ENCODE measurements at regions not wholly inside any gene's neighbourhood (a gene's known extent, or its start where the extent isn't known, plus 50 kb on each side); places are given as distances from the start of the nearest gene placed in this dataset.

GRCh38 chr6:40972190-40972589 is 66.8 kb downstream of the UNC5CL start:
- no peak overlapping the region for H2AFZ ChIP-seq (ENCODE audit: low read depth, low read length, poor library complexity, severe bottlenecking)
- no peaks in the 10 kb centered on the region for H3K9me2 ChIP-seq (ENCODE audit: insufficient read depth)
- ChIA-PET RAD21 (ENCODE audit: low non-redundant PET in 1 of 2, low total read pairs in 2 of 2, uncharacterized antibody in 2 of 2, unreplicated experiment in 2 of 2) (no interaction called here), CTCF (no interaction called here), POLR2A (no interaction called here)
- no peaks in the 10 kb centered on the region for H4K20me1 ChIP-seq (ENCODE audit: insufficient read depth)
- TF ChIP-seq, protein P1, sequence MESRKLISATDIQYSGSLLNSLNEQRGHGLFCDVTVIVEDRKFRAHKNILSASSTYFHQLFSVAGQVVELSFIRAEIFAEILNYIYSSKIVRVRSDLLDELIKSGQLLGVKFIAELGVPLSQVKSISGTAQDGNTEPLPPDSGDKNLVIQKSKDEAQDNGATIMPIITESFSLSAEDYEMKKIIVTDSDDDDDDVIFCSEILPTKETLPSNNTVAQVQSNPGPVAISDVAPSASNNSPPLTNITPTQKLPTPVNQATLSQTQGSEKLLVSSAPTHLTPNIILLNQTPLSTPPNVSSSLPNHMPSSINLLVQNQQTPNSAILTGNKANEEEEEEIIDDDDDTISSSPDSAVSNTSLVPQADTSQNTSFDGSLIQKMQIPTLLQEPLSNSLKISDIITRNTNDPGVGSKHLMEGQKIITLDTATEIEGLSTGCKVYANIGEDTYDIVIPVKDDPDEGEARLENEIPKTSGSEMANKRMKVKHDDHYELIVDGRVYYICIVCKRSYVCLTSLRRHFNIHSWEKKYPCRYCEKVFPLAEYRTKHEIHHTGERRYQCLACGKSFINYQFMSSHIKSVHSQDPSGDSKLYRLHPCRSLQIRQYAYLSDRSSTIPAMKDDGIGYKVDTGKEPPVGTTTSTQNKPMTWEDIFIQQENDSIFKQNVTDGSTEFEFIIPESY (IDR thresholded peaks at IDR 0.05; ENCODE audit: extremely low read depth, insufficient replicate concordance, low read length): no peak
- TF ChIP-seq EZH2phosphoT487 (IDR thresholded peaks at IDR 0.05; ENCODE audit: borderline replicate concordance) (no peak), CEBPB (IDR thresholded peaks at IDR 0.05; ENCODE audit: low read depth) (no peak), POLR2A (IDR thresholded peaks at IDR 0.05; ENCODE audit: borderline replicate concordance, extremely low read depth, insufficient read depth, insufficient read length) (no peak), JUND (IDR thresholded peaks at IDR 0.05) (no peak)
- TF ChIP-seq, protein P2, sequence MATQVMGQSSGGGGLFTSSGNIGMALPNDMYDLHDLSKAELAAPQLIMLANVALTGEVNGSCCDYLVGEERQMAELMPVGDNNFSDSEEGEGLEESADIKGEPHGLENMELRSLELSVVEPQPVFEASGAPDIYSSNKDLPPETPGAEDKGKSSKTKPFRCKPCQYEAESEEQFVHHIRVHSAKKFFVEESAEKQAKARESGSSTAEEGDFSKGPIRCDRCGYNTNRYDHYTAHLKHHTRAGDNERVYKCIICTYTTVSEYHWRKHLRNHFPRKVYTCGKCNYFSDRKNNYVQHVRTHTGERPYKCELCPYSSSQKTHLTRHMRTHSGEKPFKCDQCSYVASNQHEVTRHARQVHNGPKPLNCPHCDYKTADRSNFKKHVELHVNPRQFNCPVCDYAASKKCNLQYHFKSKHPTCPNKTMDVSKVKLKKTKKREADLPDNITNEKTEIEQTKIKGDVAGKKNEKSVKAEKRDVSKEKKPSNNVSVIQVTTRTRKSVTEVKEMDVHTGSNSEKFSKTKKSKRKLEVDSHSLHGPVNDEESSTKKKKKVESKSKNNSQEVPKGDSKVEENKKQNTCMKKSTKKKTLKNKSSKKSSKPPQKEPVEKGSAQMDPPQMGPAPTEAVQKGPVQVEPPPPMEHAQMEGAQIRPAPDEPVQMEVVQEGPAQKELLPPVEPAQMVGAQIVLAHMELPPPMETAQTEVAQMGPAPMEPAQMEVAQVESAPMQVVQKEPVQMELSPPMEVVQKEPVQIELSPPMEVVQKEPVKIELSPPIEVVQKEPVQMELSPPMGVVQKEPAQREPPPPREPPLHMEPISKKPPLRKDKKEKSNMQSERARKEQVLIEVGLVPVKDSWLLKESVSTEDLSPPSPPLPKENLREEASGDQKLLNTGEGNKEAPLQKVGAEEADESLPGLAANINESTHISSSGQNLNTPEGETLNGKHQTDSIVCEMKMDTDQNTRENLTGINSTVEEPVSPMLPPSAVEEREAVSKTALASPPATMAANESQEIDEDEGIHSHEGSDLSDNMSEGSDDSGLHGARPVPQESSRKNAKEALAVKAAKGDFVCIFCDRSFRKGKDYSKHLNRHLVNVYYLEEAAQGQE (IDR thresholded peaks at IDR 0.05; ENCODE audit: low read depth): no peak
- no peaks in the 10 kb centered on the region for H3K9me3 ChIP-seq (ENCODE audit: control insufficient read depth in 1 of 2, insufficient read depth in 1 of 2, low read depth in 1 of 2, low read length in 2 of 2)
- no peak overlapping the region for H3K9ac ChIP-seq (ENCODE audit: low read length)
- peaks cover 33% of the 10 kb centered on the region for H3K27me3 ChIP-seq (ENCODE audit: insufficient read depth, low read length)
- ATAC-seq (no peak), DNase-seq (ENCODE audit: low read depth, low spot score) (no peak)
- H3K27ac ChIP-seq (ENCODE audit: low read depth, low read length): no peak overlapping the region
- intact Hi-C loops (cut with micrococcal nuclease): no loop called here
- no peak overlapping the region for H3K4me3 ChIP-seq (replicated peaks in 1 of 2; ENCODE audit: low read depth in 1 of 2, low read length in 2 of 2)
- H3K79me2 ChIP-seq (ENCODE audit: insufficient read depth, low read length): no peaks in the 10 kb centered on the region
- no TSS peak for BruUV-seq (replicated peaks)
- H3K4me2 ChIP-seq (ENCODE audit: low read length): no peak overlapping the region
- H3K4me1 ChIP-seq (ENCODE audit: control insufficient read depth in 1 of 2, insufficient read depth in 2 of 2, low read length in 2 of 2): no peaks in the 10 kb centered on the region
- no peaks in the 10 kb centered on the region for H3K36me3 ChIP-seq (ENCODE audit: control insufficient read depth in 1 of 2, insufficient read depth in 2 of 2, low read length in 2 of 2)

Data from HCT116 (cell line).